Gastrocnemius medialis (tissue), 4 donors: ENCODE measurements at regions not wholly inside any gene's neighbourhood (a gene's known extent, or its start where the extent isn't known, plus 50 kb on each side); places are given as distances from the start of the nearest gene placed in this dataset.

Experiments
- POLR2A ChIP-seq, 2 donors: fragments of 450-650 bp; IDR thresholded peaks; one replicate each; pipeline ENCODE4 v1.6.1; 2017; ENCODE audit warnings: antibody characterized with exemption in 2 of 2, mild to moderate bottlenecking in 2 of 2, moderate library complexity in 2 of 2
- TF ChIP-seq, protein P1 (sequence below), 5 experiments: fragments of 450-650 bp in 3 of 5; fragments of 200-600 bp in 2 of 5; sonication (generic) in 2 of 5; IDR thresholded peaks in 4 of 5; conservative IDR thresholded peaks in 1 of 5; 1 replicate in 4 of 5; 2 replicates in 1 of 5; pipeline ENCODE4 v1.5.1; 2016 to 2019; ENCODE audit warnings: antibody characterized with exemption in 5 of 5, mild to moderate bottlenecking in 3 of 5, moderate library complexity in 3 of 5

DNA sequence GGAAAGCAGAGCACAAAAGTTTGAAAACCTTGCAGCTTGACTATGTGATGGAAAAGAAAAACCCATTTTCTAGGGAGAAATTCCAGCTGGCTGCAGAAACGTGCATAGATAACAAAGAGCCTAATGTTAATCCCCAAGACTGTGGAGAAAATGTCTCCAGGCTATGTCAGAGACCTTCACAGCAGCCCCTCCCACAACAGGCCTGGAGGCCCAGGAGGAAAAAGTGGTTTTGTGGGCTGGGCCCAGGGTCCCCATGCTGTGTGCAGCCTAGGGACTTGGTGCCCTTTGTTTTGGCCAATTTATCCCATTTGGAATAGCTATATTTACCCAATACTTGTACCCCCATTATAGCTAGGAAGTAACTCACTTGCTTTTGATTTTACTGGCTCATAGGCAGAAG lies 484.1 kb upstream of the HTR1E start:
- no peak for TF ChIP-seq POLR2A (IDR thresholded peaks at IDR 0.05)
- TF ChIP-seq, protein P1, sequence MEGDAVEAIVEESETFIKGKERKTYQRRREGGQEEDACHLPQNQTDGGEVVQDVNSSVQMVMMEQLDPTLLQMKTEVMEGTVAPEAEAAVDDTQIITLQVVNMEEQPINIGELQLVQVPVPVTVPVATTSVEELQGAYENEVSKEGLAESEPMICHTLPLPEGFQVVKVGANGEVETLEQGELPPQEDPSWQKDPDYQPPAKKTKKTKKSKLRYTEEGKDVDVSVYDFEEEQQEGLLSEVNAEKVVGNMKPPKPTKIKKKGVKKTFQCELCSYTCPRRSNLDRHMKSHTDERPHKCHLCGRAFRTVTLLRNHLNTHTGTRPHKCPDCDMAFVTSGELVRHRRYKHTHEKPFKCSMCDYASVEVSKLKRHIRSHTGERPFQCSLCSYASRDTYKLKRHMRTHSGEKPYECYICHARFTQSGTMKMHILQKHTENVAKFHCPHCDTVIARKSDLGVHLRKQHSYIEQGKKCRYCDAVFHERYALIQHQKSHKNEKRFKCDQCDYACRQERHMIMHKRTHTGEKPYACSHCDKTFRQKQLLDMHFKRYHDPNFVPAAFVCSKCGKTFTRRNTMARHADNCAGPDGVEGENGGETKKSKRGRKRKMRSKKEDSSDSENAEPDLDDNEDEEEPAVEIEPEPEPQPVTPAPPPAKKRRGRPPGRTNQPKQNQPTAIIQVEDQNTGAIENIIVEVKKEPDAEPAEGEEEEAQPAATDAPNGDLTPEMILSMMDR (IDR thresholded peaks at IDR 0.05 in 4 of 5, conservative IDR thresholded peaks at IDR 0.05 in 1 of 5): no peak
